HG03060 (cell line): ENCODE measurements at regions not wholly inside any gene's neighbourhood (a gene's known extent, or its start where the extent isn't known, plus 50 kb on each side); places are given as distances from the start of the nearest gene placed in this dataset.

ENCODE experiments used
- ATAC-seq: cut with Tn5 transposase; IDR thresholded peaks from one replicate; pipeline ENCODE4 v1.9.1; 2021; ENCODE audit warnings: low read depth, moderate number of reproducible peaks; ENCODE audit not compliant: unreplicated experiment

DNA sequence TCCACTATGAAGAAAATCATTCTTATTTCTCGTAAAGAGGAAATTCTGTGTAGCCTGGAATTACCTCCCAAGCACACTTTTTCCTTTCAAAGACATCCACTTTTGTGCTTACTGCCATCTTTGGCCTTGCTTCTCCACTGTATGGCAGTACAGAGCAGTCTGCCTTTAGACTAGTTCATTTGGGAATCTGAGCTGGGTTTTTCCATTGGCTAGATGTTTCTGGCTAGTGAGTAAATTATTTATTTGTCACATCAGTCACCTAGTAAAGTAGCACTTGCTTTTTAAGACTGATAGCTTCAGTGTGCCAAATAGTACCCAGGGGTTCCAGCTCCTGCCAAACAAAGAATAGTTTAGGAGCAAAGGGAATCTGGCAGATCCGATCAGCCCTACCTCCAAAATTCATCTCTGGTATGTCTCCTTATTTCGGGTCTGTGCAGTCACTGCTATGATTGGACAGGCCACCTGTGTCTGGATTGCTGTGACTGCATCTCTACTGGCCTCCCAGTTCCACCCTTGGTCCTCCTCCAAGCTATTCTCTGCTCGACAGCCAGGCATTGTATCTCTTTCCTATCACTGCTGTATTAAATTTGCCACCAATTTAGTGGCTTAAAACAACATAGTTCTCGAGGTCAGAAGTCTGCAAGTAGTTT is 97.6 kb downstream of the NUDT12 start:
- no peak for ATAC-seq

DNA sequence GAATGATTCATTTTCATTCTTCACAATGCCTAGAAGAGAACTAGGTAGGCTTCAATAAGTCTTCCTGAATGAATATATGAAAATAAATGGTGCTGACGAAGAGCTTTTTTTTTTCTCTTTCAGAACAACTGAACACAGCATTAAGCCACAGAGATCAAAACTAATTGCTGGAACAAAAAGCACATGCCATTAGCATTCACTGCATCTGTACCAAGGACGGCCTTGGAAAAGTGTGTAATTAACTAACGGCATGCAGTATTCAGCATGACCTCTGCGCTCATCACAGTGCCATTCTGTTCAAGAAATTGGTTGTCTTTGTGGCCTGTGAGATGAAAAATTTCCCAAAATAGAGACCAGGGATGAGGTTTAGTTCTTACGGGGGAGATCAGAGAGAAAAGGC is 99.3 kb downstream of the NUDT12 start:
- no peak for ATAC-seq

DNA sequence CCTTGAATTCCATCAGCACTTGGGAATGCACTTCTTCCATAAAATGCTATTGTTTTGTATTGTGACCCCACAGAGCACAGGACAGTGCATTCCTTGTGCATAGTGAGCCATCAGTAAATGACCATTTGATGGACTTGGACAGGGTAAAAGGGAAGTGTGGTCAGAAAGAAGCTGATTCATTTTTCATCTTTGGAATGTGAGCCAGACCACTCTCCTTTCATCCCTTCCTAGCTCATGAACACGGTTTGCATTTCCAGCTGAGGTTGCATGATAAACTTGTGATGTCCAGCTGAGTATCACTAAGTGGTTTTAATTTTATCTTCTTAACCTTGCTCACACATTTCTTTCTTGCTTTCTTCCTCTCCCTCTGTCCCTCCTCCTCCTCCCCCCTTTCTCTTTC is 101.3 kb downstream of the NUDT12 start:
- ATAC-seq = no peak

DNA sequence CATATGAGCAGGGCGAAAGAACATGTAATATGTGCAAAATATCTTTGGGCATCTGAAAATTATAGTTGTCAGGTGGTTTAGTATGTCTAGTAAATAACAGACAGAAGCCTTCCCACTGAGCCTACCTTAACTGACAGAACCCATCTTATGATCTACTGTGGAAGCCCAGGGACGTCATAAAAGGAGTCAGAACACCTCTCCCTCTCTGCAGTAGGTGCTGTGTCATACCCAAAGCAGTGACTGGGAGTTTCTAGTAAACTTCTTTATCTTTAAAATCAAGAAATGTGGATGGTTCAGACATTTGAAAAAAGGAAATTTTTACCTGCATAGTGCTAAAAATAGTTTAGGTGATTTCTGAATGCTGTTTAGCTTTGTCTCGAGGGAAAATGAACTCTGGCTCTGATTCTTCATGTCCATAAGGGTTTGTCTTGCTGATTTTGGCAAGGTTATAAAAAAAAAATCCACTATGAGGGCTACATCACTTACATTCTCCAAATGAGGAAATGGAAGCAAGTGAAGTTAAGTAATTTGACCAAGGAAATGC is 104.0 kb downstream of the NUDT12 start:
- ATAC-seq = no peak

DNA sequence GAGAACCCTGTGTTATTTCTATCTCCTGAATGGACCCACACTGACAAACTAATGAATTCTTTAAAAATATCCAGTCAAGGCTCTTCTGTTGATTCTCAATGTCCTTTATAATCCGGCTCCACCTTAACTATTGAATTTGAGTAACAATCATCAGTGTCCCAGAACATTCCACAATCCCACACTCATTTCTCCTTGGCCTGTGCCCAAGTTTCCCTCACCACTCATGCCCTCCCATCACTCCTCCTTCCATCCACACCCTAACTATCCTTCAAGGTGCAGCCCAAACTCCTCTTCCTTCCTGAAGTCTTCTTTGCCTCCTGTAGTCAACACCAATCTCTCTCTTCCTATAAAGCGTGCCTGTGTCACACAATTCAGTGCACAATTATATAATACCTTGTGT is 106.1 kb downstream of the NUDT12 start:
- ATAC-seq = no peak

DNA sequence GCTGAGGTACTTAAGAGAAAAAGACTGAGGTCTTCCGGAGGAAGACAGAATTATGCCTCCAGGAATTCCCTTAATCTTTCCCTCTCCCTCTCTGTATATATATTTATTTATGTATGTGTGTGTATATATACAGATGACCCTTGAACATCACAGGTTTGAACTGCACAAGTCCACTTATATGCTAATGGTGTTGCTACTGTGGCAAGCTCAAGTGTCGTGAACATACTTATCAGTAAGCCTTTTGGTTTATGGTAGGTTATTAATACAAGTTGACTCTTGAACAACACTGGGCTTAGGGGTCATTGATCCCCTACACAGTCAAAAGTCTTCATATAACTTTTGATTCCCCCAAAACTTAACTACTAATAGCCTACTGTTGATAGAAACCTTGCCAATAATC is 106.8 kb downstream of the NUDT12 start:
- no peak for ATAC-seq

DNA sequence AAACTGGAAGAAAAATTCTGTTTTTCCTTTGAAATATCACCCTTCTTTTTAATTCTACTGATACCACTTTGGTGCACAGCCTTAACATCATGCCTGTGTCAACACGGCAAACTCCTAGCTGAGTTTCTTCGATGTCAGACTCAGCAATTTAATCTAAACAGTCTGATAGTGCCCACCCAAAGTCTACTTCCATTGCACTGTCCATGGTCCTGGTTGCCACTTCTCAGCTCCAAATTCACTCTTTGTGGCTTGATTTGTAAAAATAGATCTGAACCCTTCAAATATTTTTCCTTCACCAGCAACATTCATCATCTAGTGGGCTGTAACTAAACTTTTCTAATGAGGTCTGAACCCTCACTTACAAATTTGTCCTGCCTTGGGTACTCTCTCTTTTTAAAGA is 107.8 kb downstream of the NUDT12 start:
- ATAC-seq = no peak

DNA sequence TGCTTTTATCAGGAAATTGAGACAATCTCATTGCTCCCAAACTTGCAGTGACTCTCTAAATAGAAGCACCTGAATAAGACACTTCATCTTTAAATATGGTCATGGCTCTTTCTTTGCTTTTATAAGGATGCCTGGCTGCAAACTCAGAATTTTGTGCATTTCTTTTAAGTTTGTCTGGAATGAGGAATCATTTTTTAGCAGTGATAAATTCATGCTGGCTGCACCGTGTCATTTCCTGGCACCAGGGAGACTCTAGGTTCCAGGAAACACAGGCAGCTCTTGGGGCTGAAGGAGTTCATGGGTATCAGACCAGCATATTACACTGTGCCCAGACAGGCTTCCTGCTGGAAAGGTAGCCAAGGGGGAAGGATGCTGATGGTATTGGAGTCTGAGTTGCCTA is 109.9 kb downstream of the NUDT12 start:
- no peak for ATAC-seq

DNA sequence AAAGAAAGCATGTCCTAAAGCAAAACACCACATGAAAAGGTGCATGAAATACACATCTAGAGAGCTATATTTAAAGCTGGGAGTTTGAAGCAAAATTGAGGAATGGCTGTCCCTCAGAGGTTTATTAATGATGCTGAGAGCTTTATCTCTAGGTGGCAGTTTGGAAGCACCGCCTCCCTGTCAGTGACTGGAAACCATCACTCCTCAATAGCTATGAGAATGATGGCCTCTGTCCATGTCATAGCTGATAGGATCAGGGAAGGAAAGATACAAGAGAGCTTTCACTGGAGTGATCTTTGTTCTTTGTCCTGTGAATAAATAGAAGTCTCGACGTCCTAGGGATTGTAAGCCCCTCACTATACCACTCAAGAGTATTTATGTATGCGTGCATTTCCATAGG is 110.5 kb downstream of the NUDT12 start:
- no peak for ATAC-seq

DNA sequence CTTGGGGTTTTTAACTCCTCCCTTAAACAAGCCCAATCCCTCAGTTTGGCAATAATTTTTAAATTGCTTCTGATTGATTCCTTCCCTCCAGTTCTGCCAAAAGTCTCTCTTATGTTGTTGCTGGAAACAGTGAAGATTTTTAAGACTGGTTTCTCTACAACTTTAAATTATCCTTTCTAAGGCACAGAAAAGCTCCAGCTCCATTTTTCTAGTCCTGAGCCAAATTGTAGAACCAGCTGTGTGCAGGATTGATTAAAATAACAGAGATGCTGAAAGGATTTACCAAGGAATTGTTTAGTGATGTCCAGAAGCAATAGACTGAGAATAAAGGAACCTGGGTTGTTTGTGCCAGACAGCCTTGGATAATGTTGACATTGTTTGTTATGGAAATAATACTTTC is 111.3 kb downstream of the NUDT12 start:
- no peak for ATAC-seq

DNA sequence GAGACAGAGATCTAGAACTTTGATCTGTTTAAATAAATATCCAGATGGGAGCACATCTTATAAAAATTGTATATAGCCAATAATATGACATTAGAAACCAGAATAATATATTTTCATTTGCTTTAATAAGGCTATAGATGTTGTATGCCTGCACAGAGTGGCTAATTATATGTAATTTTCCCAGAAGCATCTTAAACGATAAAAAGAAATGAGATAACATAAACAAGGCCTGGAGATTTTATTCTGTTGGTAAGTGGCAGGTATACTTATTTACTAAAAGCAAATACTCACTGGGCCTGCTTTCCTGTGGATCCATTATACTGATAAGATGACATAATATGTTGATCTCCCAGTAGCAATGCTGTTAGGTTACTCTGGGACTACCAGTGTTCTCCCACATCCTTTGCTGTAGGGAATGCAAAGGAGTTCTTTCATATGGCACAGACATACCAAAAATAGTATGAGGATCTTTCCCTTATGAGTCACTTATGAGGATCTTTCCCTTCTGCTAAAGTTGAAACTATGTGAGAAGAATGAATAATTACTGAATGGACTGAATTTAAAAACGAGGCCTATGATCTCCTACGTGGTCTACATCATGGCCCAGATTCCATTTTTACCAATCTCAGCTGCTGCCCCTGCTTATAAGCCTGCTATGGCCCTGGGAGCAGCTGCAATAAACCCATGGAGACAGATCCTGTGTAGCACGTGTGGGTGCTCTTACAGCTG is 112.1 kb downstream of the NUDT12 start:
- ATAC-seq = no peak

DNA sequence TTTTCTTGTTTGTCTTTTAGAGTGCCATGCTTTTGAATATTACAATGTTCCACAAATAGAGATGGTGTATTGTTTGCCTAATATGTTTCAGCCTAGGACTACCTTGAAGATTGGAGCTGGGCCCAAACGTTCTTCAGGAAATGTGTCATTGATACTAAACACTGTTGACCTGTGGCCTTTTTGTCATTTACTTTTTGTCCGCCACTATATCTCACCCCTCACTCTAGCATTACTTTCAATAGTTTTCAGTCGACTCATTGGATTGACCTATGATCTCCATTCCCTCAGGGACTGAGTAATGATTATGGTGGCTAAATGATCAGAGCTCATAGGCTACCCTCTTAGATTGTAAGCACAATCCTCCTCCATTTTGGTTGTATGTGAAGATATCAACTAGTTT is 115.8 kb downstream of the NUDT12 start:
- ATAC-seq = no peak

DNA sequence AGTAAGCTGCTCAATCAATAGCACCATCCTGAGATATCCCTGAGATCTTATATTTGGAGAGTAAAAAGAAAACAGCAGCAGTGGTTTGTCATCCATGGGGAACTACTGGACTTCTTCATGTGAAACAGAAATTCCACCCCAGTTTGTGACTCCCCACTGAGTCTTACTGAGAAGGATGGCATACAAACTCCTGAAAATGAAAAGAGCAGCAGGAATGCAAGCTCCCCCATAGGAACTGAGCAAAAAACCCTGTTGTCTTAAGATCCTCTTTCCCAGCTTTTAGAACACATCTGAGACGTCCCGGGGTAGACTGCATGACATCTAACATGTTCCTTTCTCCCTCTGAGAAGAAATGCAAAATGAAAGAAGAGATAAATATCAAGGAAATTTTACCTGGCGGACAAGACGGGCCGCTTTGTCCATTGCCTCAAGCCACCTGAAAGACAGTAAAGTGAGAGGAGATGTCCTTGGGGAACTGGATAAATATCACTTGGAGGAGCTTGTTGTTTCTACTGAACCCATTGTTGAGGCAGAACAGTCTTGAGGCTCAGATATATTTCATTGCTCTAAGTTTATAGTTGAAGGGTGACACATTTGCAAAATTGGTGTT is 117.1 kb downstream of the NUDT12 start:
- ATAC-seq = no peak

DNA sequence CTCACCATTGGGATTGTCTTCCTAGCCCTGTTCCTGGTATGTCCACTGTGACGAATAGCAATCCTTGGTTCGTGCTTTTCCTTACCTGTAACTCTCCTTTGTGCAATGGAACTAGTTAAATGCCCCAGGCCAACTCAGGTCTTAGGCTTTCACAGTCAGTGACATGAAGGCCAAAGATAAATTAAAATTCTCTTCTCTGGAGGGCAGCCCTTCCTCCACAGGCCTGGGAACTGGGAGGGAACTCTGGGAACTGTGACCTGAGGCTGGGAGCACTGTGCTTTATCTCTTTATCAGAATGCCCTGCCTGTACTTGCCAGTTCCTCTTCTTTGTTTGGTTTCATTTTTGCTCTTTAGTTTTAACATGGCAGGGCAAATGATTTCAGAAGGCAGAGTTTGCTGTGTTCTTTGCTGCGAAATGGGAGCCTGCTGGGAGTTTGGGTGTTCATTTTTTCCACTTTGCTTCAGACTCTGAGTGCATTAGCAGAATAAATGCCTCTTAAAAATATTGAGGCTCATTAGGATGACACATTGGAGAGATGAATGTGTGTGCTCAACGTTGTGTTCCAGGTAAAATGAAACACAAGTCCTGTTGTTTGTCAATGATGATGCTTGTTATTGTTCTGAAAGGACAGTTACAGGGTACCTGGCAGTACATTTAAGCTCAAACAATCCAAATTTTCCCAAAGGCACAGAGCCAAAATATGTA is 118.1 kb downstream of the NUDT12 start:
- peak; percentile 64 for ATAC-seq

DNA sequence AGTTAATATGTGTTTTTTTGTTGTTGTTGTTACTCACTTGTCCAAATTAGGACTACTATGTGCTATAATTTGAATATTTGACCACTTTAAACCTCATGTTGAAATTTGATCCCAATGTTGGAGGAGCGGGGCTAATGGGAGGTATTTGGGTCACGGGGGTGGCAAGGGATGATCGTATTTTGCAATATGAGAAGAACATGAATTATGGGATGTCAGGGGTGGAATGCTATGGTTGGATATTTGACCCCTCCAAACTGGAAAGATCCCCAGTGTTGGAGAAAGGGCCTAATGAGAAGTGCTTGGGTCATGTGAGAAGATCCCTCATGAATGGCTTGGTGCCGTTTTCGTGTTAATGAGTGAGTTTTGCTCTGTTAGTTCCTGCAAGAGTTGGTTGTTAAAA is 119.8 kb downstream of the NUDT12 start:
- no peak for ATAC-seq

DNA sequence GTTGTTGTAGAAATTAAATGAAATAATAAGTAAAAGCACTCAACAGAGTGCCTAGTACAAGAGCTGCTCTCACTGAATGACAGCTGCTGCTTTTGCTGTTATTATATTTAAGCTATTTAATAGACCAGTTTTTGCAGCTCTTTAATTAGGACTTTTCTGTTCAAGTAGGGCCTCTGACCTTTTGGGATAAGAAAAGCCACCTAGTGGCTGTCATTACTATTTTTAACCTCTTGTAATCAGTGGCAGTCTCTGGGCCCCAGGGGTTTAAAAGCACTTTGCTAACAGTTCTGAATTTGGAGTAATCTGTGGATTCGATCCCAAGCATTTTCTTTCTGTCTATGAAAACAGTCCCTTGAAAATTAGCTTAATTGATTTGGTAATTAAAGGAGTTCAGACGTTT is 121.1 kb downstream of the NUDT12 start:
- ATAC-seq = no peak

DNA sequence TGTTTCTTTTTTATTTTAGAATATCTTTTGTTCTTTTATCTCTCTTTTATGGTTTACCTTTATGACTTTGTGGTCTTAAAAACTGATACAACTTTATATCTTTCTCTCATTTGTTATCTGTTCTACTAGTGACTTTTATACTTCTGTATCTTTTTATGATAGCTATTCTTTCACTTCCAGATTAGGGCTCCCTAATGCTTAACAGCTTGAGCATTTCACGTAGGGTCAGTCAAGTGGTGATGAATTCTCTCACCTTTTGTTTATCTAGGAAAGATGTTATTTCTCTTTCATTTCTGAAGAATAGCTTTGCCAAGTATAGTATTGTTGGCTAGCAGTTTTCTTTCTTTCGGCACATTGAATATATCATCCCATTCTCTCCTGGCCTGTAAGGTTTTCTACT is 123.6 kb downstream of the NUDT12 start:
- ATAC-seq = no peak

DNA sequence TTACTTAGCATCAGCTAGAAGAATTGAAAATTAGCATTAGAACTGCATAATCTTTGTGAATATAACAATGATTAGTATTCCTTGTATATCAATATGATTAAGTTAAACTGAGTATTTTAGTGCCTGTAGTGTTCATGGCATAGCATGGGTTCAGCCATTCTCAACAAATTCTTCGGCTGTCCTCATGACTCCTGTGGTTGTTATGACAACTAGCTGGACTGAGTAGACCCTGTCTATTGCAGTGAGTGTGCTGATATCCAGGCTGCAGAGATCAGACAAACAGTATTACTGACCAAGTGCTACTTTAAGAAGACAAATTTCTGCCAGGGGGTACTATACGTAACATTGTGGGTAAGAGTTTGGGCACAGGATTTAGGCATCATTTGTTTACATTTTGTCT is 125.9 kb downstream of the NUDT12 start:
- no peak for ATAC-seq

DNA sequence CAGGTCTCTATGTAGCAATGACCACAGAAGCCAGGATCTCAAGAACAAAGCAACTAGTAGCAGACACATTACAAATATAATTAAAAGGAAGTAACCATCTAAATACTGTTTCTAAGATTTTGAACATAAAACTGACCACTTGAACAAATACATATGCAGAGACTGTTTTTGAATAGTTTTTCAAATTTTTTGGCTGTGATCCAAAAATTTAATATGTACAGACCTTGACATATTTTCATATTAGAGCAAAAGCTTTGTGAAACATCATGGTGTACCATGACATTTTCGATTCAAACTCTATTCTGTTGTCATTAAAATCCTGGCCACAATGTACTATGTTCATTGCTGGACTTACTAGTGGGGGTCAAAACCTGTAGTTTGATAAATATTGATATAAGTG is 126.5 kb downstream of the NUDT12 start:
- no peak for ATAC-seq

DNA sequence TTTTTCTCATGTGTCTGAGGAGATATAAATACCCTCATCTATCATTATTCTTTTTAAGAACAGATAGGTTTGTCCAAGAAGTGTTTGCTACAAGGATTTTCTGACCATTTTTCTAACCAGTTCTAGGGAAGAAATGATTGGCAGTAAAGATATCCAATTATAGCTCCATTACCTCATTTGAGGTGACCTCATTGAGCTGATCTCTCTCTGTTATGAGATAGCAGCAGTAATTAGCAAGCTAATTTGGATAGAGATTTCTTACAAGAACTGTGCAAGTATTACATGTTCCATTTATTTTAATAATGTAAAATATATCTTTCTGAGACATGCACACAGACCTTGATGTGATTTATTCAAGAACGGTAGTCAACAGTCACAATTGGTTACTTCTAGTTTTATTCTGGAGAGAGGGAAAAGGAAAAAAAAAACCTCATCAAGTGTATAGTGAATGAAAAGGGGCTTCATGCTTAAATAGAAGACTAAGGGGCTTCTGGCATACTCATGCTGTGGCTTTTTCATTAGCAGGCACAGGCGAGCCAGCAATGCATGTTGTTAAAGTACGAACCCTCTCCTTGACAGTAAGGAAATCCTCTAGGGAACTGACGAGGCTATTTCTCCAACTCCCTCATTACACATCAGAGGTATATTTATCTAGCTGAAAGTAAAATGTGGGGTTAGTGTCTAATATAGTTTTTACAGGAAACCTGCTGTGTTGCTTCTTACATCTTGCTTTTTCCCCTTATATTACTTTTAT is 127.3 kb downstream of the NUDT12 start:
- no peak for ATAC-seq

DNA sequence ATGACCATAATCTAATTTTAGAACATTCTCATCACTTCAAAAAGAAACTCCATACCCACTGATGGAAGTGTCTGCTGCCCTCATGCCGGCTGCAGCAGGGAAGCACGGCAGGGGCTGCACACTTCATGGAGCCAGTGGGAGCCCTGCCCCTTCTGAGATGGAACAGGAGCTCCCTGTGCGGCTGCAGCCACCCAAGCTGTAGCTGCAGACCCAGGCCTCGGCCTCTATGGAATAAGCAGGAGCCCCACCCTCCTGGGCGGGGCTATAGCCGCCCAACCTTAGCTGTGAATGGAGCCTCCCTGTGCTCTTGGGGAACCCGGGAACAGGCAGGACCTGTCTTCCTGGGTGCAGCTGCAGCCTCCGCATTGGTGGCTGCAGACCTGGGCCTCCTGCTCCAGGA is 128.5 kb downstream of the NUDT12 start:
- no peak for ATAC-seq
